ENCODE measurements at regions not wholly inside any gene's neighbourhood (a gene's known extent, or its start where the extent isn't known, plus 50 kb on each side); places are given as distances from the start of the nearest gene placed in this dataset.

DNA sequence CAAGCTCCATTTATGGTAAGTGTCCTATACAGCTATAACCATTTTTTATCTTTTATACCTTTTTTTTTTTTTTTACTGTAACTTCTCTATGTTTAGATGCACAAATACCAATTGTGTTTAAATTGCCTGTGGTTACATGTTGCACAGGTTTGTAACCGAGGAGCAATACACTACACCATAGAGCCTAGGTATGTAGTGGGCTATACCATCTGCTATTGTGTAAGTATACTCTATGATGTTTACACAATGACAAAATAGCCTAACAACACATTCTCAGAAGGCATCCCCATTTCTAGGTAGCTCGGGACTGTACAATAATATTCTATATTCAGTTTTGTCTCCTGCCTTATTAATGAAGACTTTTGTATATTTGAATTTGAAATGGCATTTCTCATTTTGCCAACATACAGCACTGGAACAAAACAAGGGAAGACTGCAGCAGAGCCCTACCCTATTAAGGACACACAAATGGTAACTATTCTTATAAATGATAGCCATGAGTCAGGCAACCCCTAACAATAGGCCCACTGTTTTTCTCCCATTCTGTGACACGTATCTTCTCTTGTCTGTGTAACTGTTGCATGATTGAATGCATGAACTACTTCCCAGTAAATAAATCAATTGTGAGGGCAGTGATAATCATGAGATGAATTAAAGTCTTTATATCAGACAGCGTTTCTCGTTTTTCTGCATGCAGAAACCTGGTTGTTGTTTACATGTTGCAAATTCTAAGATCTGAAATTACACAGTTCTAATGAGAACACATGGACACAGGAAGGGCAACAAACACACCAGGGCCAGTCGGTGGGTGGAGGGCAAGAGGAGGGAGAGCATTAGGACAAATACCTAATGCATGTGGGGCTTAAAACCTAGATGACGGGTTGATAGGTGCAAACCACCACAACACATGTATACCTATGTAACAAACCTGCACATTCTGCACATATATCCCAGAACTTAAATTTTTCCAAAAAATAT lies 173.9 kb downstream of the EPM2A start:
- Histone ChIP-seq H3K27ac (no peak overlapping the region), H3K9me3 (no peaks in the 10 kb centered on the region), H3K36me3 (replicated peaks in 1 of 2; ENCODE audit: insufficient read depth in 1 of 2, low read depth in 2 of 2) (no peaks in the 10 kb centered on the region), H3K4me1 (no peaks in the 10 kb centered on the region), H3K27me3 (no peaks in the 10 kb centered on the region), H3K4me3 (no peak overlapping the region)
- DNase-seq = no peak
- WGBS, 2 donors = 37 to 40% methylated on average over 7 of the region's 7 CpGs
- no peak for TF ChIP-seq POLR2A (IDR thresholded peaks at IDR 0.05)
- TF ChIP-seq, protein P1, sequence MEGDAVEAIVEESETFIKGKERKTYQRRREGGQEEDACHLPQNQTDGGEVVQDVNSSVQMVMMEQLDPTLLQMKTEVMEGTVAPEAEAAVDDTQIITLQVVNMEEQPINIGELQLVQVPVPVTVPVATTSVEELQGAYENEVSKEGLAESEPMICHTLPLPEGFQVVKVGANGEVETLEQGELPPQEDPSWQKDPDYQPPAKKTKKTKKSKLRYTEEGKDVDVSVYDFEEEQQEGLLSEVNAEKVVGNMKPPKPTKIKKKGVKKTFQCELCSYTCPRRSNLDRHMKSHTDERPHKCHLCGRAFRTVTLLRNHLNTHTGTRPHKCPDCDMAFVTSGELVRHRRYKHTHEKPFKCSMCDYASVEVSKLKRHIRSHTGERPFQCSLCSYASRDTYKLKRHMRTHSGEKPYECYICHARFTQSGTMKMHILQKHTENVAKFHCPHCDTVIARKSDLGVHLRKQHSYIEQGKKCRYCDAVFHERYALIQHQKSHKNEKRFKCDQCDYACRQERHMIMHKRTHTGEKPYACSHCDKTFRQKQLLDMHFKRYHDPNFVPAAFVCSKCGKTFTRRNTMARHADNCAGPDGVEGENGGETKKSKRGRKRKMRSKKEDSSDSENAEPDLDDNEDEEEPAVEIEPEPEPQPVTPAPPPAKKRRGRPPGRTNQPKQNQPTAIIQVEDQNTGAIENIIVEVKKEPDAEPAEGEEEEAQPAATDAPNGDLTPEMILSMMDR (IDR thresholded peaks at IDR 0.05) = no peak
- ATAC-seq = no peak
- intact Hi-C loops (cut with DNase I) = no loop called here

DNA sequence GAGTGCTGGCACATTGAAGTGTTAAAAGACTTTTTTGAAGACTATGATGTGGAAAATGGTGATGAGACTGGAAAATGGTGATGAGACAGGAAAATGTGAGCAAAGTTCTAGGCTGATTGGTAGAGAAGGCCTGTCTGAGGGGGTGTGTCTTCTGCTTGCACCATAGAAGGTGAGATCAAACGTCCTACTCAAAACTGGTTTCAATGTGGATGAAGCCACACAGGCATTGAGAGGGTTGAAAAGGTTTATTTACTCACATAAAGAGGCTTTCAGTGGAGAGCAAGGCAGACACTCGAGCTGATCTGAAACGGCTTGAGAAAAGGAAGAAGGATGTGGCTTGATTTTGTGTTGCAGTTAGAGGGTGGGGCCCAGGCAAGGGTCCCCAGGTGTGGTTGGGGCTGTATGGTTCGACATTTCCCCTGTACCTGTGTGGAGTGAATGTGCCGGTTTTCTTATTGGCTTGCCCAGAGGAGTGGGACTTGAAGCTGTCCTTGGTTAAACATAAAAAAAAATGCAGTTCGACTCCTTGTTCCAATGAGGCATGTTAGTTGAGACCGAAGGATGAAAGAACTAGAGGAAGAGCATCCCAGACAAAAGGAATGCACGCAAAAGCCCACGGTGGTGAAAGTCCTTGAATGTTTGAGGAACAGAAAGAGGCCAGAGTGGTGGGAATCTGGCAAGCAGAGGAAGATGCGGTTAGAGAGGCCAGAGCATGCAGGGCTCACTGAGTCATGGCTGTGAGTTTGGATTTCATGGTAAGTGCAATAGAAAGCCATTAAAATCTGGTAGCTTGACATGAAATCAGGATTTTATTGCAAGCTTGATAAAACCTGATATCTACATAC lies 172.3 kb downstream of the EPM2A start:
- H3K27ac ChIP-seq = no peak overlapping the region
- H3K36me3 ChIP-seq (replicated peaks in 1 of 2; ENCODE audit: insufficient read depth in 1 of 2, low read depth in 2 of 2) = no peaks in the 10 kb centered on the region
- intact Hi-C loops (cut with DNase I) = no loop called here
- DNase-seq (no peak), ATAC-seq (no peak)
- 58 to 69% methylated on average over 10 of the region's 10 CpGs for WGBS, 2 donors
- TF ChIP-seq, protein P1 (IDR thresholded peaks at IDR 0.05) = no peak
- H3K4me3 ChIP-seq = no peak overlapping the region
- H3K4me1 ChIP-seq = no peaks in the 10 kb centered on the region
- H3K9me3 ChIP-seq = no peaks in the 10 kb centered on the region
- H3K27me3 ChIP-seq = no peaks in the 10 kb centered on the region

DNA sequence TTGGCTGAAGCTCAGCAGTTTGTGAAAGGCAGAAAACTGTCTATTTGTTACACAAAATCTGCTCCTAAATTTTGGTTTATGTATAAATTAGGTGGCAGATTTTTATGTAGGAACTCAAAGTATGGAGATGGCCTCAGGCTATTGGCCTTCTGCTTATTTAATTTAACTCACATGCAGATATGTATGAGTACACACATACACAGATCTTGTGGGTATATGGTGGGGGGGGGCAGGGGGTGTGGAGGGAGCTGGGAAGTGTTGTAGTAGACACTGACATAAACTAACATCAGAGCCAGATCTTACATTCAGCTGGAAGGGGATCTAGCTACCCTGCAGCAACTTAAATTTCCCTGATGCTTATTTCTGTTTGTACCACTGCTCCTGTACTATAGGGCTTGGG lies 170.8 kb downstream of the EPM2A start:
- Histone ChIP-seq H3K27me3 (no peaks in the 10 kb centered on the region), H3K4me3 (no peak overlapping the region), H3K9me3 (no peaks in the 10 kb centered on the region), H3K4me1 (no peaks in the 10 kb centered on the region), H3K36me3 (replicated peaks in 1 of 2; ENCODE audit: insufficient read depth in 1 of 2, low read depth in 2 of 2) (no peaks in the 10 kb centered on the region), H3K27ac (no peak overlapping the region)
- no peak for DNase-seq
- ATAC-seq = no peak
- TF ChIP-seq, protein P1 (IDR thresholded peaks at IDR 0.05) = no peak
- no peak for TF ChIP-seq POLR2A (IDR thresholded peaks at IDR 0.05)
- intact Hi-C loops (cut with DNase I) = no loop called here

DNA sequence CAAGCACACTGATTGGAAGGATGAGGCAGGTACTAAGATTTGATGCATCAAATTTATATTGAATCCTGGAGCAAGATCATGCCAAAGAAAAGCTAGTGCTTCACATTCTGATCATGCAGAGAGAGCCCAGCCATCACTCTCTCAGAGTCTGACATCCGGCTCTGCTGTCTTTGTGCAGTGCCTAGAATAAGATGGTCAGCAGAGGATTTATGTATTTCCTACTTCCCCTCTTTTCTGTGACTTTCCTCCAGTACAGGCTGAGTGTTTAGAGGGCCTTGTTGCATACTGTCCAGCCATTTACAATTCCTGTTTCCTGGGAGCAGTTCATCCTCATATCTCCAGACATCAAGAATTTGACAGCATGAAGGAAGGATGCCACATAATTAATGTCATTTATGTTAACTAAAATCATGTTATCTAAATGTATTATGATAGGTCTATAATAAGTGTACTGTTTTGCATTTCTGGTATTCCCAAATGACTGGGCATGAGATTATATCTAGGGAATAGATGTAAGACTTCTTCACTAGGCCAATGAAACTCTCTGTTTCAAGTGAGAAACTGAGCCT lies 167.6 kb downstream of the EPM2A start:
- ATAC-seq (no peak), DNase-seq (no peak)
- no peaks in the 10 kb centered on the region for H3K36me3 ChIP-seq (replicated peaks in 1 of 2; ENCODE audit: insufficient read depth in 1 of 2, low read depth in 2 of 2)
- no peaks in the 10 kb centered on the region for H3K27me3 ChIP-seq
- H3K9me3 ChIP-seq = no peaks in the 10 kb centered on the region
- TF ChIP-seq, protein P1 (IDR thresholded peaks at IDR 0.05) = no peak
- TF ChIP-seq POLR2A (IDR thresholded peaks at IDR 0.05) = no peak
- no peak overlapping the region for H3K27ac ChIP-seq
- H3K4me3 ChIP-seq = no peak overlapping the region
- H3K4me1 ChIP-seq = no peaks in the 10 kb centered on the region
- 71 to 77% methylated on average over 1 of the region's 1 CpG for WGBS, 2 donors
- intact Hi-C loops (cut with DNase I) = no loop called here
